B cell (primary cell): ENCODE measurements at regions not wholly inside any gene's neighbourhood (a gene's known extent, or its start where the extent isn't known, plus 50 kb on each side); places are given as distances from the start of the nearest gene placed in this dataset.

Source experiments
- CTCF ChIP-seq: fragments of 200-600 bp; IDR thresholded peaks from one replicate; pipeline ENCODE4 v1.8.0; 2022; ENCODE audit warnings: antibody characterized with exemption, mild to moderate bottlenecking
- EZH2 ChIP-seq: IDR thresholded peaks from 2 replicates; pipeline ENCODE4 v1.6.1; 2012; ENCODE audit warnings: borderline replicate concordance, low read depth, mild to moderate bottlenecking, moderate library complexity, low read length; ENCODE audit not compliant: insufficient read depth, poor library complexity, severe bottlenecking

GRCh38 chr9:106682420-106682819 lies 180.5 kb upstream of the ZNF462 start:
- no peak for TF ChIP-seq CTCF
- TF ChIP-seq EZH2, result no peak
